ENCODE measurements at regions not wholly inside any gene's neighbourhood (a gene's known extent, or its start where the extent isn't known, plus 50 kb on each side); places are given as distances from the start of the nearest gene placed in this dataset.

GRCh38 chrX:9342561-9343051 lies 122.3 kb upstream of the TBL1X start:
- Histone ChIP-seq H2AFZ (peak overlapping the region; percentile 87), H3K27me3 (replicated peaks; ENCODE audit: insufficient read depth) (no peaks in the 10 kb centered on the region), H3K79me2 (ENCODE audit: insufficient read depth) (no peaks in the 10 kb centered on the region), H3K27ac (no peak overlapping the region), H3K4me3 (peak overlapping the region; percentile 63), H3K9ac (no peak overlapping the region), H3K9me3 (ENCODE audit: low read depth) (no peaks in the 10 kb centered on the region), H3K9me2 (ENCODE audit: insufficient read depth) (no peaks in the 10 kb centered on the region), H3K4me2 (ENCODE audit: unreplicated experiment) (peak overlapping the region; percentile 68), H3F3A (ENCODE audit: insufficient read depth) (peaks cover 8% of the 10 kb centered on the region; the same call in 1 of the 2 replicates), H3K4me1 (ENCODE audit: insufficient read depth) (peaks cover 10% of the 10 kb centered on the region; the same call in 1 of the 2 replicates), H4K20me1 (ENCODE audit: insufficient read depth) (no peaks in the 10 kb centered on the region), H3K36me3 (ENCODE audit: low read depth) (no peaks in the 10 kb centered on the region)
- WGBS, 2 experiments (ENCODE audit: low coverage in 1 of 2, low lambda C conversion rate in 2 of 2, missing lambda C conversion rate in 2 of 2) = 1 to 7% methylated on average over 8 to 25 of the region's 25 CpGs
- peak; percentile 81 for DNase-seq
- in situ Hi-C loops (cut with MboI) = no loop called here
- no peak for TF ChIP-seq EZH2phosphoT487 (IDR thresholded peaks at IDR 0.05; ENCODE audit: insufficient read depth, low read depth)
- TF ChIP-seq EZH2 (IDR thresholded peaks at IDR 0.05; ENCODE audit: insufficient read depth, poor library complexity, severe bottlenecking) = no peak

- H3K9me3 ChIP-seq (ENCODE audit: low read depth) = no peaks in the 10 kb centered on the region
- no peak overlapping the region for H3K27ac ChIP-seq
- H3K9me2 ChIP-seq (ENCODE audit: insufficient read depth) = no peaks in the 10 kb centered on the region
- WGBS, 2 experiments (ENCODE audit: low coverage in 1 of 2, low lambda C conversion rate in 2 of 2, missing lambda C conversion rate in 2 of 2) = 87 to 98% methylated on average over 5 to 7 of the region's 7 CpGs
- H3K27me3 ChIP-seq (replicated peaks; ENCODE audit: insufficient read depth) = no peaks in the 10 kb centered on the region
- no peak overlapping the region for H3K4me3 ChIP-seq
- H3F3A ChIP-seq (ENCODE audit: insufficient read depth) = peaks cover 8% of the 10 kb centered on the region; the same call in 1 of the 2 replicates
- H3K36me3 ChIP-seq (ENCODE audit: low read depth) = no peaks in the 10 kb centered on the region
- no peak for DNase-seq
- H3K79me2 ChIP-seq (ENCODE audit: insufficient read depth) = no peaks in the 10 kb centered on the region
- no peak overlapping the region for H3K9ac ChIP-seq
- peaks cover 13% of the 10 kb centered on the region; the same call in 1 of the 2 replicates for H3K4me1 ChIP-seq (ENCODE audit: insufficient read depth)
- no peak overlapping the region for H2AFZ ChIP-seq
- H4K20me1 ChIP-seq (ENCODE audit: insufficient read depth) = no peaks in the 10 kb centered on the region
- H3K4me2 ChIP-seq (ENCODE audit: unreplicated experiment) = no peak overlapping the region
- in situ Hi-C loops (cut with MboI) = no loop called here
- TF ChIP-seq EZH2phosphoT487 (IDR thresholded peaks at IDR 0.05; ENCODE audit: insufficient read depth, low read depth) (no peak), EZH2 (IDR thresholded peaks at IDR 0.05; ENCODE audit: insufficient read depth, poor library complexity, severe bottlenecking) (no peak)
These were observed 120.9 kb upstream of the TBL1X start for GRCh38 chrX:9343971-9344370.

- in situ Hi-C loops (cut with MboI) = no loop called here
These were observed 118.9 kb upstream of the TBL1X start for GRCh38 chrX:9345957-9346356.

GRCh38 chrX:9349572-9350494 lies 115.0 kb upstream of the TBL1X start:
- no peak overlapping the region for H2AFZ ChIP-seq
- no peak for TF ChIP-seq EZH2phosphoT487 (IDR thresholded peaks at IDR 0.05; ENCODE audit: insufficient read depth, low read depth)
- TF ChIP-seq EZH2 (IDR thresholded peaks at IDR 0.05; ENCODE audit: insufficient read depth, poor library complexity, severe bottlenecking) = no peak
- DNase-seq = peak; percentile 61

More at GRCh38 chrX:9345957-9346356, 118.9 kb upstream of the TBL1X start:
- peaks cover 15% of the 10 kb centered on the region for H3K4me1 ChIP-seq (ENCODE audit: insufficient read depth)
- no peak for TF ChIP-seq EZH2phosphoT487 (IDR thresholded peaks at IDR 0.05; ENCODE audit: insufficient read depth, low read depth)
- TF ChIP-seq EZH2 (IDR thresholded peaks at IDR 0.05; ENCODE audit: insufficient read depth, poor library complexity, severe bottlenecking) = no peak
- 98 to 99% methylated on average over 8 of the region's 8 CpGs for WGBS, 2 experiments (ENCODE audit: low coverage in 1 of 2, low lambda C conversion rate in 2 of 2, missing lambda C conversion rate in 2 of 2)
- no peak overlapping the region for H2AFZ ChIP-seq
- no peak for DNase-seq
- H3K79me2 ChIP-seq (ENCODE audit: insufficient read depth) = no peaks in the 10 kb centered on the region
- H4K20me1 ChIP-seq (ENCODE audit: insufficient read depth) = no peaks in the 10 kb centered on the region
- H3K27me3 ChIP-seq (replicated peaks; ENCODE audit: insufficient read depth) = no peaks in the 10 kb centered on the region
- no peaks in the 10 kb centered on the region for H3K9me2 ChIP-seq (ENCODE audit: insufficient read depth)
- no peaks in the 10 kb centered on the region for H3K36me3 ChIP-seq (ENCODE audit: low read depth)
- H3F3A ChIP-seq (ENCODE audit: insufficient read depth) = peaks cover 6% of the 10 kb centered on the region; the same call in 1 of the 2 replicates
- H3K4me3 ChIP-seq = no peak overlapping the region
- no peak overlapping the region for H3K27ac ChIP-seq
- H3K9me3 ChIP-seq (ENCODE audit: low read depth) = no peaks in the 10 kb centered on the region
- H3K9ac ChIP-seq = no peak overlapping the region
- no peak overlapping the region for H3K4me2 ChIP-seq (ENCODE audit: unreplicated experiment)

More at GRCh38 chrX:9349572-9350494, 115.0 kb upstream of the TBL1X start:
- Histone ChIP-seq H3K4me2 (ENCODE audit: unreplicated experiment) (peak overlapping the region; percentile 4), H3K27ac (no peak overlapping the region), H3K36me3 (ENCODE audit: low read depth) (no peaks in the 10 kb centered on the region), H3K9me3 (ENCODE audit: low read depth) (no peaks in the 10 kb centered on the region), H3K4me1 (ENCODE audit: insufficient read depth) (peaks cover 22% of the 10 kb centered on the region), H3K9ac (no peak overlapping the region), H3K4me3 (no peak overlapping the region), H3K79me2 (ENCODE audit: insufficient read depth) (no peaks in the 10 kb centered on the region), H4K20me1 (ENCODE audit: insufficient read depth) (no peaks in the 10 kb centered on the region), H3F3A (ENCODE audit: insufficient read depth) (peaks cover 9% of the 10 kb centered on the region; the same call in 1 of the 2 replicates), H3K9me2 (ENCODE audit: insufficient read depth) (no peaks in the 10 kb centered on the region), H3K27me3 (replicated peaks; ENCODE audit: insufficient read depth) (no peaks in the 10 kb centered on the region)
- 65 to 68% methylated on average over 11 of the region's 11 CpGs for WGBS, 2 experiments (ENCODE audit: low coverage in 1 of 2, low lambda C conversion rate in 2 of 2, missing lambda C conversion rate in 2 of 2)
- in situ Hi-C loops (cut with MboI) = no loop called here

Measured in GM23248 (cell line).